Tibial nerve (tissue), 3 donors: ENCODE measurements at regions not wholly inside any gene's neighbourhood (a gene's known extent, or its start where the extent isn't known, plus 50 kb on each side); places are given as distances from the start of the nearest gene placed in this dataset.

Experiments
- CTCF ChIP-seq, 5 experiments: fragments of 200-600 bp in 3 of 5; fragments of 450-650 bp in 2 of 5; sonication (generic) in 3 of 5; IDR thresholded peaks; one replicate each; pipeline ENCODE4 v1.5.1; 2016 to 2019; ENCODE audit warnings: antibody characterized with exemption in 5 of 5, mild to moderate bottlenecking in 3 of 5, moderate library complexity in 2 of 5
- POLR2A ChIP-seq, 2 donors: fragments of 450-650 bp; IDR thresholded peaks; one replicate each; pipeline ENCODE4 v1.6.1; 2017; ENCODE audit warnings: antibody characterized with exemption in 2 of 2, mild to moderate bottlenecking in 2 of 2, moderate library complexity in 2 of 2

- TF ChIP-seq CTCF (IDR thresholded peaks at IDR 0.05) (no peak), POLR2A (IDR thresholded peaks at IDR 0.05) (no peak)
These were observed 581.0 kb upstream of the RORB start for GRCh38 chr9:73916016-73916673.
